VCaP (cell line): ENCODE measurements at regions not wholly inside any gene's neighbourhood (a gene's known extent, or its start where the extent isn't known, plus 50 kb on each side); places are given as distances from the start of the nearest gene placed in this dataset.

Experiments used
- H3K27ac ChIP-seq: fragments of 450-650 bp; 2 replicates; pipeline ENCODE4 v1.5.1; 2017
- CTCF ChIP-seq: fragments of 450-650 bp; conservative IDR thresholded peaks from 2 replicates; pipeline ENCODE4 v1.5.1; 2017; ENCODE audit warnings: mild to moderate bottlenecking, moderate library complexity

- no peak for TF ChIP-seq CTCF
- H3K27ac ChIP-seq: no peak overlapping the region
Measured at GRCh38 chr10:78305311-78305710, 271.6 kb downstream of the RPS24 start.

GRCh38 chr10:78306358-78306757, 272.7 kb downstream of the RPS24 start:
- no peak overlapping the region for H3K27ac ChIP-seq
- no peak for TF ChIP-seq CTCF

- no peak overlapping the region for H3K27ac ChIP-seq
Measured at GRCh38 chr10:78307576-78307975, 273.9 kb downstream of the RPS24 start.

GRCh38 chr10:78309536-78310237, 276.0 kb downstream of the RPS24 start:
- H3K27ac ChIP-seq: no peak overlapping the region
- TF ChIP-seq CTCF: no peak

More at GRCh38 chr10:78307576-78307975, 273.9 kb downstream of the RPS24 start:
- TF ChIP-seq CTCF: no peak

- no peak overlapping the region for H3K27ac ChIP-seq
- TF ChIP-seq CTCF: no peak
Measured at GRCh38 chr10:78310481-78311080, 276.9 kb downstream of the RPS24 start.

- TF ChIP-seq CTCF: no peak
- no peak overlapping the region for H3K27ac ChIP-seq
Measured at GRCh38 chr10:78312197-78313047, 278.8 kb downstream of the RPS24 start.

GRCh38 chr10:78313048-78313381, 279.4 kb downstream of the RPS24 start:
- H3K27ac ChIP-seq: no peak overlapping the region
- TF ChIP-seq CTCF: no peak
